ENCODE measurements at regions not wholly inside any gene's neighbourhood (a gene's known extent, or its start where the extent isn't known, plus 50 kb on each side); places are given as distances from the start of the nearest gene placed in this dataset.

- Histone ChIP-seq H3K4me1 (ENCODE audit: control insufficient read depth, extremely low read depth, insufficient read depth, low read length) (no peaks in the 10 kb centered on the region), H4K20me1 (ENCODE audit: control insufficient read depth, extremely low read depth, insufficient read depth, low read length) (no peaks in the 10 kb centered on the region), H3K79me2 (ENCODE audit: control insufficient read depth, insufficient read depth, low read length) (no peaks in the 10 kb centered on the region), H3K27me3 (ENCODE audit: control insufficient read depth, insufficient read depth, low read length) (no peaks in the 10 kb centered on the region), H2AFZ (ENCODE audit: low read length) (no peak overlapping the region), H3K4me3 (replicated peaks in 1 of 4; ENCODE audit: control extremely low read depth in 1 of 4, insufficient read depth in 1 of 4, low read depth in 3 of 4, low read length in 4 of 4) (no peak overlapping the region), H3K9me3 (ENCODE audit: control insufficient read depth, insufficient read depth, low read depth, low read length) (no peaks in the 10 kb centered on the region), H3K4me2 (ENCODE audit: extremely low read depth, insufficient read depth, low read length) (no peak overlapping the region), H3K36me3 (ENCODE audit: control insufficient read depth, insufficient read depth, low read length) (no peaks in the 10 kb centered on the region), H3K9ac (ENCODE audit: insufficient read depth, low read length) (no peak overlapping the region), H3K27ac (ENCODE audit: insufficient read depth, low read length) (no peak overlapping the region)
- DNase-seq (ENCODE audit: low read depth in 2 of 2): no peak
- TF ChIP-seq EZH2 (IDR thresholded peaks at IDR 0.05; ENCODE audit: low read length, missing control alignments): no peak
- TF ChIP-seq CTCF (conservative IDR thresholded peaks at IDR 0.05 in 1 of 2, IDR thresholded peaks at IDR 0.05 in 1 of 2; ENCODE audit: low read depth in 1 of 2, low read length in 2 of 2): no peak
These were observed 1398.3 kb upstream of the CDH6 start for GRCh38 chr5:29795096-29795652.

DNA sequence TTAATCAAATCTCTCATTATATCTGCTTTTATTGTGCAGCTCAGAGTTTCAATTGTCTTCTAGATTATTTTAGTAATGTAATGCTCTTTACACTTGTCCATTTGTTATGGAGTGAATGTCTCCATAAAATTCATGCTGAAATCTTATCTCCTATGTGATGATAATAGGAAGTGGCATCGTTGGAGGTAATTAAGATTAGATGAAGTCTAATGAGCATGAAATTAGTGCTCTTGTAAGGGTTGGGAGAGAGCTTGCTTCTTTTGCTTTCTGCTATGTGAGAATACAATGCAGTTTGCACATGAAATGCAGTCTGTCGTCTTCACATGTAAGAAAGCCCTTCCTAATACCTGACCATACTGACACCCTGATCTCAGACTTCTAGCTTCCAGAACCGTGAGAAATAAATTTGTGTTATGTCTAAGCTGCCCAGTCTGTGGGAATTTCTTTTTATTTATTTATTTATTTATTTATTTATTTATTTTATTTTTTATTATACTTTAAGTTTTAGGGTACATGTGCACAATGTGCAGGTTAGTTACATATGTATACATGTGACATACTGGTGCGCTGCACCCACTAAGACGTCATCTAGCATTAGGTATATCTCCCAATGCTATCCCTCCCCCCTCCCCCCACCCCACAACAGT is 1399.2 kb upstream of the CDH6 start:
- Histone ChIP-seq H2AFZ (ENCODE audit: low read length) (no peak overlapping the region), H4K20me1 (ENCODE audit: control insufficient read depth, extremely low read depth, insufficient read depth, low read length) (no peaks in the 10 kb centered on the region), H3K4me3 (replicated peaks in 1 of 4; ENCODE audit: control extremely low read depth in 1 of 4, insufficient read depth in 1 of 4, low read depth in 3 of 4, low read length in 4 of 4) (no peak overlapping the region), H3K36me3 (ENCODE audit: control insufficient read depth, insufficient read depth, low read length) (no peaks in the 10 kb centered on the region), H3K79me2 (ENCODE audit: control insufficient read depth, insufficient read depth, low read length) (no peaks in the 10 kb centered on the region), H3K9ac (ENCODE audit: insufficient read depth, low read length) (no peak overlapping the region), H3K4me1 (ENCODE audit: control insufficient read depth, extremely low read depth, insufficient read depth, low read length) (no peaks in the 10 kb centered on the region), H3K4me2 (ENCODE audit: extremely low read depth, insufficient read depth, low read length) (no peak overlapping the region), H3K27me3 (ENCODE audit: control insufficient read depth, insufficient read depth, low read length) (no peaks in the 10 kb centered on the region), H3K9me3 (ENCODE audit: control insufficient read depth, insufficient read depth, low read depth, low read length) (no peaks in the 10 kb centered on the region), H3K27ac (ENCODE audit: insufficient read depth, low read length) (no peak overlapping the region)
- no peak for TF ChIP-seq EZH2 (IDR thresholded peaks at IDR 0.05; ENCODE audit: low read length, missing control alignments)
- TF ChIP-seq CTCF (conservative IDR thresholded peaks at IDR 0.05 in 1 of 2, IDR thresholded peaks at IDR 0.05 in 1 of 2; ENCODE audit: low read depth in 1 of 2, low read length in 2 of 2): no peak
- DNase-seq (ENCODE audit: low read depth in 2 of 2): no peak

GRCh38 chr5:29790281-29790680 is 1403.2 kb upstream of the CDH6 start:
- Histone ChIP-seq H3K9ac (ENCODE audit: insufficient read depth, low read length) (no peak overlapping the region), H2AFZ (ENCODE audit: low read length) (no peak overlapping the region), H3K4me2 (ENCODE audit: extremely low read depth, insufficient read depth, low read length) (no peak overlapping the region), H4K20me1 (ENCODE audit: control insufficient read depth, extremely low read depth, insufficient read depth, low read length) (no peaks in the 10 kb centered on the region), H3K4me1 (ENCODE audit: control insufficient read depth, extremely low read depth, insufficient read depth, low read length) (no peaks in the 10 kb centered on the region), H3K79me2 (ENCODE audit: control insufficient read depth, insufficient read depth, low read length) (no peaks in the 10 kb centered on the region), H3K4me3 (replicated peaks in 1 of 4; ENCODE audit: control extremely low read depth in 1 of 4, insufficient read depth in 1 of 4, low read depth in 3 of 4, low read length in 4 of 4) (no peak overlapping the region), H3K9me3 (ENCODE audit: control insufficient read depth, insufficient read depth, low read depth, low read length) (no peaks in the 10 kb centered on the region), H3K27me3 (ENCODE audit: control insufficient read depth, insufficient read depth, low read length) (no peaks in the 10 kb centered on the region), H3K27ac (ENCODE audit: insufficient read depth, low read length) (no peak overlapping the region), H3K36me3 (ENCODE audit: control insufficient read depth, insufficient read depth, low read length) (no peaks in the 10 kb centered on the region)
- no peak for DNase-seq (ENCODE audit: low read depth in 2 of 2)
- no peak for TF ChIP-seq EZH2 (IDR thresholded peaks at IDR 0.05; ENCODE audit: low read length, missing control alignments)
- TF ChIP-seq CTCF (conservative IDR thresholded peaks at IDR 0.05 in 1 of 2, IDR thresholded peaks at IDR 0.05 in 1 of 2; ENCODE audit: low read depth in 1 of 2, low read length in 2 of 2): no peak

Data from fibroblast of lung (primary cell).